ENCODE measurements at regions not wholly inside any gene's neighbourhood (a gene's known extent, or its start where the extent isn't known, plus 50 kb on each side); places are given as distances from the start of the nearest gene placed in this dataset.

DNA sequence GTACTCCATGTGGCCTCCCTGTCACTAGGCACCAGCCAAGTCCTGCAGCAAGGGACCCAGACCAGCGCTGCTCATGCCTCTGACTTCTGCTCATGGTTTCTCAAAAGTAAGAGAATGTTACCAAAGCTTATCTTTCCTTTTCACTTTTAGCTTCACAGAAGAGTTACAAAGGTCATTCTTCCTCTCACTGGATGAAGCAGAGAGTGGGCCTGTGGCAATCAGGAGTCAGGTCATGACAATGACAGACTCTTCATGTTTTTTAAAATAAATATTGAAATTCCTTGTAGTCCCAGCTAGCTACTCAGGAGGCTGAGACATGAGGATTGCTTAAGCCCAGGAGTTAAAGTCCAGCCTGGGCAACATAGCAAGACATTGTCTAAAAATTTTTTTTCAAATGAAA lies 126.1 kb downstream of the OSR1 start:
- no peak for DNase-seq

- DNase-seq = no peak
These were observed 126.8 kb downstream of the OSR1 start for GRCh38 chr2:19231625-19232024.

DNA sequence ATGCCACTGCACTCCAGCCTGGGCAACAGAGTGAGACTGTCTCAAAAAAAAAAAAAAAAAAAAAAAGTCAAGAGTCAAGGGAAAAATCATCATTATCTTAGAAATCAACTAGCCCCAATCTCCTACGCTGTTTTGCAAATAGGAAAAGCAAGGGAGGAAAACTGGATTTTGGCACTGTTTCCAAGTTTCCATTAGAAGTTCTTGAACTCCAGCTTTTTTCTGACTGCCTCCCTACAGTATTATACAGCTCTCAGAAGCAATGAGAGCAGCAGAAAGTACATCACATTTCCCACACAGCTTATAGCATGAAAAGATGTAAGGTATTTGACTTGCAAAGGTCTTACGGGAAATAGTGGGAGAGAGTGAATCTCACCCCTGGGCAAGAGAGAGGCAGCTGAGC lies 127.8 kb downstream of the OSR1 start:
- no peak for DNase-seq

DNA sequence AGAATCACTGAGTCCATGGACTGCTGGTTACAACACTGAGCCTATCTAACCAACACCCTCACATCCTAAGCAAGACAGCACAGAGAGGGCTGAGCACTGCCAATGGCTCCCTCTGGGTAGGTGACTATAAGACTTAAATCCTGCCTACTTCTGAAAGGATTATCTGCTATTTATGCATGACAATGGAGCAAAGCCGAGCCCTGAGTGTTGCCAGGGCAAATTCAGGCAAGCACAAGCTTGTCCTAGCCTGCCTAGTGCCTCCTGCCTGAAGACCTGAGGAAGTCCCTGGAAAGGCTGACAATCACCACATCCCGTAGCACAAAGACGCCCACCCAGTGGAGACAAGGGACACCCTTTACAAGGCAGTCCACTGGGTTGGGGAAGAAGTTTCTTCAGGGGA lies 129.7 kb downstream of the OSR1 start:
- DNase-seq = no peak

DNA sequence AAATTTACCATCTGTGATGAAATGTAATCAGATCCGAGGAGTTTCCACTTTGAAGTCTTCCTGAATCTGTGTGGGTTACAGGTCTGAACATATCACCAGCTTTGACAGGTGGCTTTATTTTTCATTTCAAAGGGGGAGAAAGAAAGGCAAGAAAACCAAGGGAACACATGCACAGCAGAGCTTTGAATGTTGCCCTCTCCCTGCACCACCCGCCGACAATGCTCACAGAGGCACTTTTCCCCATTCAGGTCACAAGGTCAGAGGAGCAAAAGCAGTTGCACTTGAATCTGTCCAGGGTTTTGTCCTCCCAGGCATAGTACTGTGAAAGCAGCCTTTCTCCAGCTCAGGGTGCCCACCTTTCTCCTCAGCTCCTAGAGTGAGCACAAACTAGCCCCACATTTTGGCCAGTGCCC lies 130.2 kb downstream of the OSR1 start:
- DNase-seq = no peak

- DNase-seq = no peak
These were observed 131.6 kb downstream of the OSR1 start for GRCh38 chr2:19226871-19227270.

DNA sequence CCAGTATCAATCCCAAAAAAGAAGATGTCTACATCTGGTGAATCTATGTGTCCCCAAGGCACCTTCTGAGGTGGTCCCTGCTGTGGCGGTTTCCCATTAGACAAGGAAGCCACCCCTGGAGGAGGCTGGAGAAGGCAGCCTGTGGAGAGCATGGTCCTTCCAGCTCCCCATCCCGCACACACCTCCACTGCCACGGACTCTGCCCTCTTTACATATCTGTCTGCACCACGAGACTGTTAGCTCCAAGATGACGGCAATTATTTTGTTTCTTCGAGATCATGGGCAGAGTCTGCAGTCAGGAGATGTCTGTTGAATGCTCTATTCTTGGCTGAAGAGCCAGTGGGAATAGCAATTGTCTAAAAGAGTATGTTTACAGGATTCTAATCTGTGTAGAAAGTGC lies 132.0 kb downstream of the OSR1 start:
- no peak for DNase-seq

- no peak for DNase-seq
These were observed 132.5 kb downstream of the OSR1 start for GRCh38 chr2:19225931-19226330.

DNA sequence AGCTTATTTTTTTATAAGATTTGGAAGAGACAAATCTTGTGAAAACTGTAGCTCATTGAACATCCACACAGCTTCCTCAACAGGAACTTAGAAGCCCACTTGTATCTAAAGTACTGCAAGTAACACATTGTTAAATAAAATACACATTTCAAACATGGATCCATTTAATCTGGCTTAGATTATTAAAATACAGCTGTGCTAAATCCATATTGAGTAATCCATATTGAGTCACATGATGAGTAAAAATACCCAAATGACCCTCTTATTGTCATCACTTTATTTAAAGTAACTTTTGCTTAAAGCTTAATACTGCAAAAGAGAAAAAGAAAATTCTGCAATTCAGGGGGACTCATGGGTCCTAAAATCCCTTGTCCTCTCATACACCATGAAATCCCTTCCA lies 133.3 kb downstream of the OSR1 start:
- no peak for DNase-seq

DNA sequence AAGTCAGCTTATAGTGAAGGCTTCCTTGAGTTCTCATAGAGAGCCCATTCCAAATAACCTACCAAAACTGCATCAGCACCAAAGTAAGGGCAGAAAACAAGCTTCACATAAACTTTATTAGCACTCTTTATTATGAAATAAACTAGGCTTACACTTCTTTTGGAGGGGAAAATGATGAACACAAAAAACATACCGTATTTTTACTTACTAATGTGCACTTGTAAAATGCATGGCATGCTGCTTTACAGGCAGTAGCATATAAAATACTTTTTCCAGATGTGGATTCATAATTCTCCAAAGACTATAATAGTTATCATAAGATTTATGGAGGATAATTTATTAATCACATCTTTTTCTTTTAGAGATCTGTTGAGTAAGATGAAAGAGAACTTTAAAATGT lies 133.9 kb downstream of the OSR1 start:
- DNase-seq = no peak

- no peak for DNase-seq
These were observed 134.4 kb downstream of the OSR1 start for GRCh38 chr2:19224011-19224410.

DNA sequence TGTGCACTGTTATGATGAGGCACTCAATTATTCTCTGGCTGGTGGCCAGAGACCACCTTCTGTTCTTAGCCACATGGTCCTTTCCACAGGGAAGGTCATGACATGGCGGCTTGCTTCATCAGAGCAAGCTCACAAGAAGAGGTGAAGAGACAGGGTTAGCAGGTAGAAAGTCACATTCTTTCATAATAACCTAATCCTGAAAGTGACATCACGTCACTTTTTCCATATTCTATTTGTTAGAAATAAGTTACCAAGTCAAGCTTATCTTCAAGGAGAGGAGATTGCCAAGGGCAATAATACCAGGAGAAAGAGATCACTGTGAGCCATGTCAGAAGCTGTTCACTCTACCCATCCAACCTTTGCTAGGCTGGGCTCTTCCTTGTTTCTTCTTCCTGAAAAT lies 139.4 kb downstream of the OSR1 start:
- DNase-seq = no peak

- DNase-seq = no peak
These were observed 140.3 kb downstream of the OSR1 start for GRCh38 chr2:19218166-19218565.

- no peak for DNase-seq
These were observed 141.5 kb downstream of the OSR1 start for GRCh38 chr2:19216676-19217602.

DNA sequence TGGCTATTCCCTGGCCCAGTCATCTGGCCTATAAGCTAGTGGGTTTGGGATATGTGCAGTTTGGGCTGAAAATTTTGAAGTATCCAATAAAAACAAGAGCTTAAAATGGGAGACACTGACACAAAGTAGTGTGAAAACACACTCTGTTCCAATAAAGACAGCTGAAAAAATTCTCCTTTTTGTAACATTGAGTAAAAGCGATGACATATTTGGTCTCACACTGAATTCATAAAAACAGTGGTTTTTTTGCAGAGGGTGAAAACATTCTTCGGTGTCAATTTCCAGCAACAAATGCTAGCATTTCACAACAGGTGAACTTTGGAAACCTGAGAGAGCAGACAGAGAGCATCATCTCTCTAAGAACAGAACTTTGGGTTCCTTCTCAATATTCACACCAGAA lies 142.2 kb downstream of the OSR1 start:
- no peak for DNase-seq

DNA sequence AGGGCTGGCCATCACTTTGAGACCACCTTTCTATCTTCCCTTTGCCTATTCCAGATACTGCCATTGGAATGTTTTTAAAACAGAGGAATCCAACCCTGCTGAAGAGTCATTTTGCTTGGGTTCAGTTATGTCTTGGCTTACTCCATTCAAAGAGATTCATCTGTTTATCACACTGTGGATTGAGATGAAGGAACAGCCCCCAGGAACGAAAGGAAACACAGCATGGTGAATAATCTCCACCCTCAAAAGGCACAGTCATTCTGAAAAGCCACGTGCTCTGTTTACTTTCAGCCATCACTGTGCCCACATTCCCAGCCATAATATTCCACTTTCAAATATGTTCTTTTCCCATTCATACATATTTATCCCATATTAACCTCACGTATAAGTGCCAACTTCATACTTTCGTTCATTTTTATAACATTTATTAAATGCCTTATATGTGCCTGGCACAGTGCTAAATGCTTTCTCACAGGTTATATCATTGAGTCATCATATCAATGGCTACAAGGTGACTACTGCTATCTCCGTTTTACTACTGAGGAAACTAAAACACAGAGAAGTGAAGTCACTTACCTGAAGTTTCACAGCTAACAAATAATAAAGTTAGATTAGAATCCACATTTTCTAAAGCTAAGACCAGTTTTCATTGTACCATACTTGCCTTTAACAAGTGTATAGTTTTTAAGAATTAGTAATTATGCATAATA lies 143.6 kb downstream of the OSR1 start:
- DNase-seq = no peak

GRCh38 chr2:19209575-19210341 lies 148.7 kb downstream of the OSR1 start:
- no peak for DNase-seq

DNA sequence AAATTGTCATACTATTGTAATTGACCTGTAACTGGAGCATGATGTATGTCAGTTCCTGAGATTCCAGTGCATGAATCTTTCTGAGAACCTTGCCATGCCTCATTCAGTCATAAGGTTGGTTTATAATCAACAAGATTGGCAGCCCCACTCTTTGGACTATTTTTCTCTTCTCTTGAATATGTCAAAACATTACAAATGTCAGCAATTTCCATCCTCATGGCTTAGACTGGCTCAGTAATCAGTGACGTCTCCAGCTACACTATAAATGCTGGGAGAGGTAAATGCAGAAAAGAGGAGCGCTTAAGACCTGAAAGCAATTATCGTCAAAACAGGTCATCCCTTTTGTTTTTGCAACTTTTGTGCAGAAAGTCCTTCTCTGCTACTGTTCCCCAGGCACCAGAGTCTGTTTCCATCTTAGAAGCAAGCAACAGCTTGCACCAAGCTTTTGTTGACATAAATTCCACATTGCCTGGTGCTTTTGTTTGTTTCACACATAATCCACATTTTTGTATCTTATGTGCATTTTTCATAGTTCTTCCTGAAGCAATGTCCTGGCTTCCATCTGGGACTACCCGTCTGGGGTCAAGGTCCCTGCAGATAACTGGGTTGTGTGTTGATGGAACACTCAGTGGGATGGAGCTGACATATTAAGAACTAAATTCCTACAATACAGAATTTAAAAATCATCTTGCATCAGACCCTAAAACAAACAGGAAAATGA lies 149.8 kb downstream of the OSR1 start:
- DNase-seq = no peak

DNA sequence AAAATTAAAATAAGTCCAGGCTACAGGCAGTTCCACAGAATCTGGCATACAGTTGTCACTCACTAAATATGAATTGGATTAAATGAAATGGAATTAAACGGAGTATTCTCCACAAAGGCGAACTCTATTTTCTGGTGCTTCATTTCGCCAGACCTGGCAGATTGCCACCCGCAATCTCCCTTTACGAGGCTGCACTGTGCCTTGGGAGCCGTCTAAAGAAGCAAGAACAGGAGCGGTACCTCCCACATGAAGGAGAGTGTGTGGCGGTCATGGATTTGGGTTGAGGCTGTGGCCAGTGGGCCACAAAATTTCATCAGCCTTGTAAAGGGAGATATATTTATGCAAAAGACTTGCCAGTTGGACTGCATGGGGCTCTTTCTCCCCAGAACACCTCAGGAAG lies 151.0 kb downstream of the OSR1 start:
- DNase-seq = no peak

DNA sequence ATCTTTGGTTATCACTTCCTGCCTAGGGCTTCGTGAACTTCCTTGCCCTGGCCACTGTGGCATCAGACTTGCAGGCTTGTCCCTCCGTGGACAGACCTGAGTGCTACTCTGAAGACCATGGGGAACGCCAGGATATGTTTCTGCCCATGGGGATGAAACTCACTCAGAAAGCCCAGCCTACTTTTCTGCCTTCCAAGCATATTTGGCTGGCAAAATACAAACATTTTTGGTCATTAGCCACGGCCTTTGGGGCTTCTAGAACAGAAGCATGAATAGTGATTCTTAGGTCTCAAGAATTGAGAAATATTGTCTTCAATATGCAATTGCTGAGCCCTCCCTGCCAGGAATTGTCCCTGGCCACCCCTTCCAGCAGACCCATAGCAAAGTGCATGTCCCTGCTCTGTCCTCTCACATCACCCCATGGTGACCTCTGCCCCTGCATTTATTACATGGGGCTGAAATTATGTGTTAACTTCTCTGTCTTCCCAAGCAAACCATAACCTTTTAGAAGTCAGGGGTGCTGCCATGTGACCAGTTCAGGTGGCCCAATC lies 152.4 kb downstream of the OSR1 start:
- no peak for DNase-seq

DNA sequence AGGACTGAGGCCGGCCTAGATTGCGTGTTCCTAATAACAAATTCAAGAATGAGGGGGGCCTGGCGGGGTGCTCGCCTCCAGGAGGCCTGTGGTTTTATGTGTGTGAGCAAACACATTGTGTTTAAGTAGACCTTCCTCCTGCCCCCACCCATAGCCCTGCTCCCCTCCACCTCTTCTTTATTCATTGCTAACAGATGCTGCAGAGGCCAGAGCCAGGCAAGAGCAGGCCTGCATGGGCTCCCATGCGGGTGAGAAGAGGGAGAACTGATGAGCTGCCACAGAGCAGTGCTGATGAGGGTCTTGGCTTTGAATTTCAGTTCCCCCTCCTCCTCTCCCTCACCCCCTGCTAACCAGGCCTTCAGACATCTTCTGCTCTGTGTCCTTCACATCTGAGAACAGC lies 154.6 kb downstream of the OSR1 start:
- no peak for DNase-seq

GRCh38 chr2:19201911-19202462 lies 156.4 kb downstream of the OSR1 start:
- no peak for DNase-seq

Data from CD4-positive, alpha-beta T cell treated with Interleukin-12 subunit alpha and Interleukin-12 subunit beta, for 1 hour (primary cell).